Neuronal stem cell (in vitro differentiated cells): ENCODE measurements at regions not wholly inside any gene's neighbourhood (a gene's known extent, or its start where the extent isn't known, plus 50 kb on each side); places are given as distances from the start of the nearest gene placed in this dataset.

Source experiments
- DNase-seq: peaks from one replicate; pipeline ENCODE4 v3.0.0-alpha.2; 2013; ENCODE audit warnings: low spot score
- H2AFZ ChIP-seq: one replicate; pipeline ENCODE4 v1.6.1; 2013; ENCODE audit warnings: mild to moderate bottlenecking, low read length, inconsistent platforms
- H2AK5ac ChIP-seq: 2 replicates; pipeline ENCODE4 v1.6.1; 2013; ENCODE audit warnings: low read depth, mild to moderate bottlenecking, inconsistent platforms, low read length, moderate library complexity, mixed read lengths
- H2BK120ac ChIP-seq: 2 replicates; pipeline ENCODE4 v1.6.1; 2013; ENCODE audit warnings: low read depth, mild to moderate bottlenecking, inconsistent platforms, low read length, moderate library complexity, mixed read lengths
- H2BK12ac ChIP-seq: one replicate; pipeline ENCODE4 v1.6.1; 2013; ENCODE audit warnings: low read length, inconsistent platforms
- H2BK15ac ChIP-seq: 2 replicates; pipeline ENCODE4 v1.6.1; 2013; ENCODE audit warnings: mild to moderate bottlenecking, low read length, inconsistent platforms, mixed read lengths
- H2BK5ac ChIP-seq: one replicate; pipeline ENCODE4 v1.6.1; 2013; ENCODE audit warnings: inconsistent platforms, mild to moderate bottlenecking, low read length, moderate library complexity
- H3K14ac ChIP-seq: one replicate; pipeline ENCODE4 v1.6.1; 2013; ENCODE audit warnings: low read length, inconsistent platforms
- H3K18ac ChIP-seq: 2 replicates; pipeline ENCODE4 v1.6.1; 2013; ENCODE audit warnings: low read length, inconsistent platforms
- H3K23ac ChIP-seq: 2 replicates; pipeline ENCODE4 v1.6.1; 2013; ENCODE audit warnings: low read depth, mild to moderate bottlenecking, mixed read lengths, low read length, inconsistent platforms; ENCODE audit not compliant: poor library complexity
- H3K27ac ChIP-seq: replicated peaks from 3 replicates; pipeline ENCODE4 v1.5.1; 2013; ENCODE audit warnings: low read length, inconsistent platforms
- H3K27me3 ChIP-seq, 3 experiments: 2 replicates each; pipeline ENCODE4 v1.6.1; 2013; ENCODE audit warnings: low read length in 3 of 3, mild to moderate bottlenecking in 2 of 3, inconsistent platforms in 1 of 3, low read depth in 1 of 3, mixed read lengths in 1 of 3, moderate library complexity in 1 of 3; ENCODE audit not compliant: control insufficient read depth in 3 of 3, insufficient read depth in 3 of 3
- H3K36me3 ChIP-seq, 2 donors: replicated peaks in 1 of 2; 2 replicates each; pipeline ENCODE4 v1.6.1; 2013; ENCODE audit warnings: low read length in 2 of 2; ENCODE audit not compliant: control insufficient read depth in 2 of 2, insufficient read depth in 2 of 2
- H3K4ac ChIP-seq: 2 replicates; pipeline ENCODE4 v1.6.1; 2013; ENCODE audit warnings: inconsistent platforms, mild to moderate bottlenecking, low read length, moderate library complexity
- H3K4me1 ChIP-seq, 2 donors: 1 replicate in 1 of 2; 2 replicates in 1 of 2; pipeline ENCODE4 v1.6.1; 2013; ENCODE audit warnings: low read length in 2 of 2, low read depth in 1 of 2; ENCODE audit not compliant: control insufficient read depth in 2 of 2, insufficient read depth in 1 of 2
- H3K4me2 ChIP-seq: one replicate; pipeline ENCODE4 v1.6.1; 2013; ENCODE audit warnings: mild to moderate bottlenecking, low read length, inconsistent platforms; ENCODE audit not compliant: insufficient read depth, poor library complexity, severe bottlenecking
- H3K4me3 ChIP-seq, 2 donors: 2 replicates each; pipeline ENCODE4 v1.5.1; 2013; ENCODE audit warnings: low read length in 2 of 2, mild to moderate bottlenecking in 2 of 2, inconsistent platforms in 1 of 2, moderate library complexity in 1 of 2
- H3K79me1 ChIP-seq: one replicate; pipeline ENCODE4 v1.6.1; 2013; ENCODE audit warnings: low read depth, mild to moderate bottlenecking, inconsistent platforms, low read length, moderate library complexity
- H3K9ac ChIP-seq: one replicate; pipeline ENCODE4 v1.6.1; 2013; ENCODE audit warnings: mild to moderate bottlenecking, low read depth, low read length, inconsistent platforms; ENCODE audit not compliant: poor library complexity
- H3K9me3 ChIP-seq, 2 donors: replicated peaks in 1 of 2; 2 replicates each; pipeline versions ENCODE3 to v1.6.1; 2013; ENCODE audit warnings: low read length in 2 of 2, mild to moderate bottlenecking in 2 of 2, inconsistent platforms in 1 of 2, low read depth in 1 of 2, mixed read lengths in 1 of 2, moderate library complexity in 1 of 2; ENCODE audit not compliant: control insufficient read depth in 2 of 2, insufficient read depth in 1 of 2
- H4K8ac ChIP-seq: one replicate; pipeline ENCODE4 v1.6.1; 2013; ENCODE audit warnings: low read depth, mild to moderate bottlenecking, inconsistent platforms, low read length, moderate library complexity
- H4K91ac ChIP-seq: one replicate; pipeline ENCODE4 v1.6.1; 2013; ENCODE audit warnings: low read length, low read depth, mild to moderate bottlenecking, inconsistent platforms; ENCODE audit not compliant: poor library complexity
- WGBS, 2 donors: extraction: QIAGEN DNeasy Blood & Tissue Kit; methylation state at CpG; one replicate each; pipeline ENCODE4 v1.1.7; 2013; ENCODE audit warnings: missing lambda C conversion rate in 2 of 2, mixed read lengths in 1 of 2; ENCODE audit not compliant: insufficient read length in 2 of 2, insufficient replicate concordance in 1 of 2; ENCODE audit errors: extremely low coverage in 2 of 2; 5-methylcytosine and 5-hydroxymethylcytosine counted together

- H3K4me1 ChIP-seq, result peaks cover 0 to 7% of the 10 kb centered on the region in 2 donors
- H2BK12ac ChIP-seq, result no peak overlapping the region
- peaks cover 2 to 3% of the 10 kb centered on the region in 2 donors for H3K9me3 ChIP-seq
- no peak overlapping the region for H3K4me3 ChIP-seq
- H2BK120ac ChIP-seq, result no peak overlapping the region
- H3K79me1 ChIP-seq, result no peaks in the 10 kb centered on the region
- no peak overlapping the region for H4K8ac ChIP-seq
- no peak overlapping the region for H3K9ac ChIP-seq
- H3K27ac ChIP-seq, result no peak overlapping the region
- no peak overlapping the region for H3K4me2 ChIP-seq
- H2BK15ac ChIP-seq, result no peak overlapping the region
- no peak overlapping the region for H3K23ac ChIP-seq
- no peak overlapping the region for H4K91ac ChIP-seq
- H2BK5ac ChIP-seq, result no peak overlapping the region
- H3K18ac ChIP-seq, result no peak overlapping the region
- H2AFZ ChIP-seq, result no peak overlapping the region
- H3K27me3 ChIP-seq, result no peaks in the 10 kb centered on the region
- no peak overlapping the region for H3K14ac ChIP-seq
- DNase-seq, result no peak
- H2AK5ac ChIP-seq, result no peak overlapping the region
- no peak overlapping the region for H3K4ac ChIP-seq
- H3K36me3 ChIP-seq, result no peaks in the 10 kb centered on the region
Observed at GRCh38 chr3:31354373-31354772, 178.4 kb upstream of the STT3B start.

GRCh38 chr3:31355807-31356206 lies 176.9 kb upstream of the STT3B start:
- Histone ChIP-seq H3K23ac (no peak overlapping the region), H2BK15ac (no peak overlapping the region), H2AK5ac (no peak overlapping the region), H4K8ac (no peak overlapping the region), H3K27me3 (no peaks in the 10 kb centered on the region), H3K14ac (no peak overlapping the region), H3K4ac (no peak overlapping the region), H3K4me3 (no peak overlapping the region), H3K79me1 (no peaks in the 10 kb centered on the region), H3K4me1 (peaks cover 0 to 2% of the 10 kb centered on the region in 2 donors), H3K36me3 (no peaks in the 10 kb centered on the region), H2BK12ac (no peak overlapping the region), H2BK5ac (no peak overlapping the region), H2BK120ac (no peak overlapping the region), H3K9me3 (peaks cover 2 to 3% of the 10 kb centered on the region in 2 donors), H3K18ac (no peak overlapping the region), H3K4me2 (no peak overlapping the region), H3K9ac (no peak overlapping the region), H2AFZ (no peak overlapping the region), H4K91ac (no peak overlapping the region), H3K27ac (no peak overlapping the region)
- WGBS, 2 donors, result no CpG with 5 or more reads among the region's 5 CpGs
- no peak for DNase-seq

GRCh38 chr3:31356941-31357340 lies 175.8 kb upstream of the STT3B start:
- no peak overlapping the region for H2BK15ac ChIP-seq
- H2BK12ac ChIP-seq, result no peak overlapping the region
- no peaks in the 10 kb centered on the region for H3K27me3 ChIP-seq
- peaks cover 2 to 3% of the 10 kb centered on the region in 2 donors for H3K9me3 ChIP-seq
- no peak overlapping the region for H3K18ac ChIP-seq
- H2AK5ac ChIP-seq, result no peak overlapping the region
- no peak overlapping the region for H3K4me2 ChIP-seq
- no peak overlapping the region for H2BK5ac ChIP-seq
- no peak overlapping the region for H4K91ac ChIP-seq
- no peak overlapping the region for H3K23ac ChIP-seq
- no peak overlapping the region for H2AFZ ChIP-seq
- no peak overlapping the region for H2BK120ac ChIP-seq
- DNase-seq, result no peak
- H3K4me1 ChIP-seq, result peaks cover 1 to 8% of the 10 kb centered on the region in 2 donors
- H3K4ac ChIP-seq, result no peak overlapping the region
- H3K14ac ChIP-seq, result no peak overlapping the region
- H3K79me1 ChIP-seq, result no peaks in the 10 kb centered on the region
- H3K36me3 ChIP-seq, result no peaks in the 10 kb centered on the region
- H3K4me3 ChIP-seq, result no peak overlapping the region
- no peak overlapping the region for H3K9ac ChIP-seq
- WGBS, 2 donors, result no CpG with 5 or more reads among the region's 9 CpGs
- H3K27ac ChIP-seq, result no peak overlapping the region
- no peak overlapping the region for H4K8ac ChIP-seq

GRCh38 chr3:31357451-31357850 lies 175.3 kb upstream of the STT3B start:
- Histone ChIP-seq H3K4me2 (no peak overlapping the region), H3K14ac (no peak overlapping the region), H3K23ac (no peak overlapping the region), H2BK12ac (no peak overlapping the region), H2BK15ac (no peak overlapping the region), H3K27me3 (no peaks in the 10 kb centered on the region), H2BK5ac (no peak overlapping the region), H3K9me3 (peaks cover 2 to 3% of the 10 kb centered on the region in 2 donors), H3K79me1 (no peaks in the 10 kb centered on the region), H2AFZ (no peak overlapping the region), H4K8ac (no peak overlapping the region), H3K4me1 (peaks cover 2 to 11% of the 10 kb centered on the region in 2 donors), H3K27ac (no peak overlapping the region), H4K91ac (no peak overlapping the region), H2AK5ac (no peak overlapping the region), H2BK120ac (no peak overlapping the region), H3K36me3 (no peaks in the 10 kb centered on the region), H3K4me3 (no peak overlapping the region), H3K18ac (no peak overlapping the region), H3K4ac (no peak overlapping the region), H3K9ac (no peak overlapping the region)
- no peak for DNase-seq
- WGBS, 2 donors, result no CpG with 5 or more reads among the region's 2 CpGs
